HG02588 (cell line): ENCODE measurements at regions not wholly inside any gene's neighbourhood (a gene's known extent, or its start where the extent isn't known, plus 50 kb on each side); places are given as distances from the start of the nearest gene placed in this dataset.
"Not testable (repeated sequence)": the region's sequence is repeated elsewhere in the genome, so short reads cannot be mapped to it uniquely, and the experiment has no call there.

ENCODE experiments used
- ATAC-seq: cut with Tn5 transposase; IDR thresholded peaks from one replicate; pipeline ENCODE4 v1.9.1; 2021; ENCODE audit warnings: mild to moderate bottlenecking, moderate library complexity; ENCODE audit not compliant: unreplicated experiment

DNA sequence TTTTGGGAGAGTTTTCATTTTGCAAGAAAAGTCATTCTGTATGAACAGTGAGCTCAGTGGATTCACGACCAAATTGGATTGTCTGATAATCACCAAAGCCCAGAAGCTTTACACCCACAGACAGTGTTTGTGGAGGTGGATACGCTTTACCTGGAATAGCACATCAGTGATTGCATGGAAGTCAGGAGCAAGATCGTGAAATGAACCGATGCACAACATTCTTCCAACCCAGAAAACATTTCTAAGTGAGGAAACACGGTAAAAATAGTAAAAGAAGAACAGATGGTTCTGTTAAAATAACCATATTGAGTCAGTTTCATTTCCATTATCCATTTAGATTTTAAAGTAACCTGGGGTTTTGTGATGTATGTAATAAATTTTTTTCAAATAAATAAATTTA lies 478.2 kb upstream of the PFKP start:
- no peak for ATAC-seq

- no peak for ATAC-seq
Measured at GRCh38 chr10:2584385-2584784, 483.0 kb upstream of the PFKP start.

GRCh38 chr10:2576892-2577291 lies 490.5 kb upstream of the PFKP start:
- ATAC-seq, result no peak

DNA sequence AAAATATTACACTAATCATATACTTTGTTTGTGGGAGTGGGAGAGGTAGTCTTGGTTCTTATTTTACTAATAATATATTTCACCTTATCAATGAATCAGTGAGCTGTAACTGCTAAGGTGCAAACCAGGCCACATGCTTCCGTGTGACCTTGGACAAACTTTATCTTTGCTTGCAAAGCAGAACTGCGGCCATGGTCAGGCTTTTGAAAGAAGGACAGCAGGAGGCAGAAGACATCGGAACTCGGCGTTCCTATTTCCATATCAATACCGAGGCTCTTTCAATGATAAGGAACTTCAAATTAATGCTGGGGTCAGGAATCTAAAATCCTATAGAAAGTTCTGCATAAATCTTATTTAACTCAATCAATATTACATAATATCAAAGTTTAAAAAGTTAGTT lies 491.9 kb upstream of the PFKP start:
- no peak for ATAC-seq

DNA sequence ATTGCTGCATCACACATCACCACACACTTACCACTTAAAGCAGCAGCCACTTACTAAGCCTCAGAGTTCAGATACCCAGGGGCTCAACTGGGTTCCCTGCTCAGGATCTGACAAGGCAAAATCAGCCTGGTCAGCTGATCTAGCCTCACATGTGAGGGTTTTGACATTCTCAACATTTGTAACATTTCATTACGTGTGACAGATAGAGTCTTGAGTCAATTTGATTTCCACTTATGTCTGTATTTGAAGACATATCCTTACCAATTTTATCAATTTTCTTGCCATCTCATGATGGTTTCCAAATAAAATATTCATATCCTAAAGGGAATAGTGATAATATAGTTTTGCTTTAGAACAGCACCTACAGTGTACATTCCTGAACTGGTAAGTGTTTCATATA lies 494.7 kb upstream of the PFKP start:
- no peak for ATAC-seq

DNA sequence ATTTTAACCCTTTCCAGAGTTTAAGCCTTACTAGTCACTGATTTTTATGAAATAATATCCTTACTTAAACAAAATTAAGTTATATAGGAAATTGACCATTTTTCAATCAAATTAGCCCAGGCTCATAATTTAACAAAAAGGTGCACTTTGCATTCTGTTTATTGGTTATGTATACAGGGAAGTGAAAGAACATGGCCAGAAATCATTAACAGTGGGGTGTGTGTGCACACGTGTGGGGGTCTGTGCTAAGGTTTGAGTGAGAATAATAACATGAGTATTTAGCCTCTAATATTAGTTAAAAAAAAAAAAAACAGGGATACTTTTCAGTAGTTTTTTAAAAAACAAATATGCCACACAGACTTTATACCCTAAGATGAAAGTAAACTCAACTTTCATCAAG lies 510.5 kb upstream of the PFKP start:
- ATAC-seq, result no peak

- ATAC-seq, result no peak
Measured at GRCh38 chr10:2548071-2548470, 519.3 kb upstream of the PFKP start.

- ATAC-seq, result no peak
Measured at GRCh38 chr10:2547606-2548005, 519.7 kb upstream of the PFKP start.

DNA sequence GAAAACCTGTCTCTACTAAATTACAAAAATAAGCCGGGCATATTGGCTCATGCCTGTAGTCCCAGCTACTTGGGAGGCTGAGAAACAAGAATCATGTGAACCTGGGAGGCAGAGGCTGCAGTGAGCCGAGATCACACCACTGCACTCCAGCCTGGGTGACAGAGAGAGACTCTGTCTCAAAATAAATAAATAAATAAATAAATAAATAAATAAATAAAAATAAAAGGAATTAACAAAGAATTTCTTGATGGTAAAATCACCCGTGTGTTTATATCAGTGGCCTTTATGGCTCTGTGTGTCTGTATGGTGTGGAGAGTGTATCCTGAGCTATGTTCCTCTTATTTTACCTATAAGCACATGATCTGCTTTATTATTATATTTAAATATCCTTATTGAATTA lies 520.5 kb upstream of the PFKP start:
- ATAC-seq, result not testable (repeated sequence)

- ATAC-seq, result no peak
Measured at GRCh38 chr10:2543974-2544373, 523.4 kb upstream of the PFKP start.

DNA sequence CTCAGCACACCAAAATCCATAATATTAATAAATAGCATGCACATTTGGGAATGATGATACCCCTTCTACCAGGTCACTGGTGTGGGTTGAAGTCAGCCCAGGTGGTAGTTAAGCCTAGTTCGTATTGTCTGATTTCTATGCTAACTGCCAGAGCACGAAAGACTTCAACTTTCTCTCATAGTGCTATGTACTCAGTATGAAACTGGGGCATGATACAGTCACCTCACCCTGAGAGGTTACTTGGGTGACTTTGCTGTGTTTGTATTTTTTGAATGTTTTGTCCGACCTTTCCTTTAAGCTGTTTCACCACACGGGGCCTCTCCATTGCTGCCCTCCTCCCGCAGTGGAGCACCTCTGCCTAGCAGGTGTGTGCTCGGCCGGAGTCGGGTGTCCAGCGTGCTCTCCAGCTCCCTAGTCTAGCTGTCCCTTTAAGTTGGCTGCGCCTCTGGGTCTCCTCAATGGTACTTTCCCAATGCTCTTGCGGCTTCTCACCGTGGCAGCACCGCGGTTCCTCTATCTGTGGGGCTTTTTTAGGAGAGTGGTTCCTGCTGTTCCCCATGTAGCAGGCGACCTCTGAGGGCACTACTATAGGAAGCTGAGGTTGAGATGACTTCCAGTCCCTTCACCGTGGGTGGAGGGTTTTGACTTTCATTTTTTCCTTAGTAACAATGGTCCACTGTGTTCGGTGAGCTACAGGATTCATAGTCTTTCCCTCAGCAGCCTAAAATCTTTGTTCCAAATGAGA lies 524.0 kb upstream of the PFKP start:
- ATAC-seq, result no peak

GRCh38 chr10:2541176-2541575 lies 526.2 kb upstream of the PFKP start:
- no peak for ATAC-seq

GRCh38 chr10:2529945-2530344 lies 537.4 kb upstream of the PFKP start:
- no peak for ATAC-seq

- ATAC-seq, result no peak
Measured at GRCh38 chr10:2525781-2526180, 541.6 kb upstream of the PFKP start.

- ATAC-seq, result no peak
Measured at GRCh38 chr10:2519139-2519538, 548.2 kb upstream of the PFKP start.

DNA sequence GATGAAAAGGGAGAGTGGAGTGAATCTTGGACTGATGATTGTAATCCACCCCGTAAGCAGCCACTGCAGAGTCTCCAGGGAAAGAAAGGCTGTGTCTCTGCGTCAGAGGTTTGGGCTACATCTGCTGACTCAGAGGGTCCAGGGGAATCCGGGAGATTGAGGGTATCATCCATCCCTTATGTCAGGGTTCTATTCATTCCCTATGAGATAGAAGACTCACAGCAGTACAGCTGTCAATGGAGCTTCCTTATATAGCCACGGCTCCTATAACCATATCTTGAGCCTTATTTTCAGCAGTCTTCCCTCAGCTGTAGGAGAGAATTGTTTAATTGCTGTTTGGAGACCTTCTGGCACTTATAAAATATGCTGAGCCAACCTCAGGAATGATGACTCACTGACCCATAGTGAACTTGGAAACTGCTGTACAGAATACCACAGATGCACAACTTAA lies 558.2 kb upstream of the PFKP start:
- no peak for ATAC-seq

GRCh38 chr10:2501366-2501940 lies 565.9 kb upstream of the PFKP start:
- not testable (repeated sequence) for ATAC-seq

DNA sequence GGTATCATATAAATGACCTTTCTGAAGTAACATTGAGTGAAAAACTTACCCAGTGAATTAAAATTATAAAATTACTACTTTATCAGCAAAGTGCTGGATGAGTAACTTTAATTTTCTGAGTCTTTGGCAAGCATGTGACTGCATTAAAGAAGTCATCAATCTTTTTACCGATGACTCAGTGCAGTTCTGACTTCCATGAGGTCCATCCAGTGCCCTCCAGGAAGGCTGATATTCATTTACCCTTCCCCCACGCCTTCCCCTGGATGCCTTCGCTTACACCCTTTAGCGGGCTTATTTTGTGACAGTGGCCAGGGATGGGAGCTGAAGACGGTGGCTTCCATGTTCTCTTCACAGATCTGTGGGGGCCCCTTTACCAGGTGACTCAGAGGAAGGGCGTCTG lies 572.9 kb upstream of the PFKP start:
- no peak for ATAC-seq

GRCh38 chr10:2488446-2489005 lies 578.8 kb upstream of the PFKP start:
- ATAC-seq, result no peak

DNA sequence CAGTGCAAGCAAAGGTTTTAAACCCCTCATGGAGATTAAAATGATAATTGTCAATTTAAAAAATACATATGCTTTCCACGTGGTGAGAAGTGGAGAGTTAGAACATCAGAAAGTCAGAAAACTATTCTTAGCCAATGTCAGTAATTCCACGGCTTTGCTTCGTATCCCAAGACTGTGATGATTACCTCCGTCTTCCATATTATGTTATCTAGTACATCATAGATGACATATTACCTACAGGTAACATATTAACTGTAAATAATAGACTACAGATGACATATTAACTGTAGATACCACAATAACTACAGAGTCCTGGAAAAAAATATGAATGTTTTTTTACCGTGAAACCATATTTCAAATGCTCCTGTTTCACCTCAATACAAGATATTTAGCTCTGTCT lies 579.4 kb upstream of the PFKP start:
- ATAC-seq, result no peak

DNA sequence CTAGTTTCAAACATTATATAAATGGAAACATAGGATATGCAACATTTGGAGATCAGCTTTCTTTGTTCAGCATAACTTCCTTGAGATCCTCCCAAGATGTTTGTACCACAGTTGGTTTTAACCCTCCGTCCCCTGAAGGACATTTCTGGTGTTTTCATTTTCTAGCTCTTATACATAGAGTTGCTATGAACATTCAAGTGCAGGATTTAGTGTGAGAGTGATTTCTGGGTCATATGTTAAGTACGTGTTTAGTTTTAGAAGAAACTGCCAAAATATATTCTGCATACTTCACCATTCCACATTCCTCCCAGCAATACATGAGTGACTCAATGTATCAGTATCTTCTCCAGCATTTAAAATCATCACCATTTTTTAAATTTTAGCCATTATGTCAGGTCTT lies 588.7 kb upstream of the PFKP start:
- no peak for ATAC-seq

GRCh38 chr10:2476812-2477553 lies 590.4 kb upstream of the PFKP start:
- no peak for ATAC-seq
